Stomach (tissue), 8 donors: ENCODE measurements at regions not wholly inside any gene's neighbourhood (a gene's known extent, or its start where the extent isn't known, plus 50 kb on each side); places are given as distances from the start of the nearest gene placed in this dataset.

Experiments used
- DNase-seq, 2 donors: peaks; one replicate each; pipeline versions ENCODE4 v3.0.0 to v3.0.0-alpha.2; 2013 to 2019
- H3K27ac ChIP-seq, 5 donors: fragments of 200-600 bp in 4 of 5; sonication (generic) in 4 of 5; one replicate each; pipeline ENCODE4 v1.5.1; 2013 to 2019; ENCODE audit warnings: mild to moderate bottlenecking in 1 of 5, moderate library complexity in 1 of 5
- H3K27me3 ChIP-seq, 3 donors: fragments of 200-600 bp; sonication (generic); one replicate each; pipeline ENCODE4 v1.5.1; 2017 to 2019; ENCODE audit warnings: mixed run types in 1 of 3
- H3K36me3 ChIP-seq, 4 donors: fragments of 200-600 bp; sonication (generic); 1 replicate in 3 of 4; 2 replicates in 1 of 4; pipeline ENCODE4 v1.5.1; 2016 to 2019
- H3K4me1 ChIP-seq, 4 donors: fragments of 200-600 bp; sonication (generic); one replicate each; pipeline ENCODE4 v1.5.1; 2016 to 2019
- H3K4me3 ChIP-seq, 4 donors: fragments of 200-600 bp; sonication (generic) in 3 of 4; one replicate each; pipeline ENCODE4 v1.5.1; 2016 to 2019; ENCODE audit warnings: mild to moderate bottlenecking in 1 of 4
- H3K9me3 ChIP-seq, 4 donors: fragments of 200-600 bp; sonication (generic); one replicate each; pipeline ENCODE4 v1.5.1; 2016 to 2019
- EP300 ChIP-seq: sonication (generic); formaldehyde crosslinking; IDR thresholded peaks from one replicate; pipeline ENCODE4 v1.6.1; 2017; ENCODE audit warnings: antibody characterized with exemption
- POLR2A ChIP-seq, 4 donors: fragments of 450-650 bp; IDR thresholded peaks; one replicate each; pipeline ENCODE4 v1.6.1; 2016; ENCODE audit warnings: antibody characterized with exemption in 4 of 4, control low read depth in 2 of 4, mild to moderate bottlenecking in 1 of 4, moderate library complexity in 1 of 4
- POLR2AphosphoS5 ChIP-seq, 3 donors: sonication (generic); formaldehyde crosslinking; IDR thresholded peaks; one replicate each; pipeline ENCODE4 v1.6.1; 2016; ENCODE audit warnings: antibody characterized with exemption in 3 of 3
- WGBS, 5 donors: extraction: QIAGEN DNeasy Blood & Tissue Kit in 3 of 5; methylation state at CpG; one replicate each; pipeline versions ENCODE4 v1.1.5 to v1.1.7; 2013 to 2018; 5-methylcytosine and 5-hydroxymethylcytosine counted together
- intact Hi-C: fragments of 100-400 bp; cut with DNase I; formaldehyde crosslinking; loops from one replicate; pipeline ENCODE4 v1.15.1; 2023; ENCODE audit warnings: low total_unique reads
- TF ChIP-seq, protein P1 (sequence below), 7 experiments: fragments of 450-650 bp in 4 of 7; fragments of 200-600 bp in 3 of 7; sonication (generic) in 3 of 7; IDR thresholded peaks; one replicate each; pipeline ENCODE4 v1.5.1; 2016 to 2019; ENCODE audit warnings: antibody characterized with exemption in 7 of 7, control low read depth in 2 of 7, mild to moderate bottlenecking in 1 of 7
- donor health status: healthy with polysubstance abuse.
- donor health status: Bipolar disorder and iron deficiency.
- donor health status: healthy.

- peak in 1 of 2 donors; percentile 61 for DNase-seq
- H3K4me1 ChIP-seq: no peaks in the 10 kb centered on the region
- WGBS, 5 donors: 38 to 59% (median 55%) methylated on average over 10 of the region's 10 CpGs
- intact Hi-C loops: no loop called here
- no peak overlapping the region for H3K4me3 ChIP-seq
- H3K27me3 ChIP-seq: no peaks in the 10 kb centered on the region
- peaks cover 0 to 13% (median 10%) of the 10 kb centered on the region in 4 donors for H3K9me3 ChIP-seq
- H3K27ac ChIP-seq: no peak overlapping the region
- TF ChIP-seq, protein P1, sequence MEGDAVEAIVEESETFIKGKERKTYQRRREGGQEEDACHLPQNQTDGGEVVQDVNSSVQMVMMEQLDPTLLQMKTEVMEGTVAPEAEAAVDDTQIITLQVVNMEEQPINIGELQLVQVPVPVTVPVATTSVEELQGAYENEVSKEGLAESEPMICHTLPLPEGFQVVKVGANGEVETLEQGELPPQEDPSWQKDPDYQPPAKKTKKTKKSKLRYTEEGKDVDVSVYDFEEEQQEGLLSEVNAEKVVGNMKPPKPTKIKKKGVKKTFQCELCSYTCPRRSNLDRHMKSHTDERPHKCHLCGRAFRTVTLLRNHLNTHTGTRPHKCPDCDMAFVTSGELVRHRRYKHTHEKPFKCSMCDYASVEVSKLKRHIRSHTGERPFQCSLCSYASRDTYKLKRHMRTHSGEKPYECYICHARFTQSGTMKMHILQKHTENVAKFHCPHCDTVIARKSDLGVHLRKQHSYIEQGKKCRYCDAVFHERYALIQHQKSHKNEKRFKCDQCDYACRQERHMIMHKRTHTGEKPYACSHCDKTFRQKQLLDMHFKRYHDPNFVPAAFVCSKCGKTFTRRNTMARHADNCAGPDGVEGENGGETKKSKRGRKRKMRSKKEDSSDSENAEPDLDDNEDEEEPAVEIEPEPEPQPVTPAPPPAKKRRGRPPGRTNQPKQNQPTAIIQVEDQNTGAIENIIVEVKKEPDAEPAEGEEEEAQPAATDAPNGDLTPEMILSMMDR (IDR thresholded peaks at IDR 0.05): no peak
- TF ChIP-seq POLR2AphosphoS5 (IDR thresholded peaks at IDR 0.05): no peak
- TF ChIP-seq POLR2A (IDR thresholded peaks at IDR 0.05): no peak
- no peak for TF ChIP-seq EP300
- no peaks in the 10 kb centered on the region for H3K36me3 ChIP-seq
Measured at GRCh38 chr20:22905658-22906057, 129.5 kb upstream of the SSTR4 start.

- TF ChIP-seq, protein P1 (IDR thresholded peaks at IDR 0.05): no peak
- TF ChIP-seq POLR2A (IDR thresholded peaks at IDR 0.05) (no peak), EP300 (no peak), POLR2AphosphoS5 (IDR thresholded peaks at IDR 0.05) (no peak)
- H3K36me3 ChIP-seq: no peaks in the 10 kb centered on the region
- no peak overlapping the region for H3K4me3 ChIP-seq
- H3K27me3 ChIP-seq: no peaks in the 10 kb centered on the region
- DNase-seq: no peak
- intact Hi-C loops: no loop called here
- 65 to 75% (median 73%) methylated on average over 2 to 3 of the region's 3 CpGs for WGBS, 5 donors
- H3K9me3 ChIP-seq: no peaks in the 10 kb centered on the region
- no peaks in the 10 kb centered on the region for H3K4me1 ChIP-seq
- H3K27ac ChIP-seq: no peak overlapping the region
Measured at GRCh38 chr20:22908437-22908836, 126.7 kb upstream of the SSTR4 start.

GRCh38 chr20:22908944-22909343 is 126.2 kb upstream of the SSTR4 start:
- intact Hi-C loops: no loop called here
- TF ChIP-seq, protein P1 (IDR thresholded peaks at IDR 0.05): no peak
- TF ChIP-seq POLR2AphosphoS5 (IDR thresholded peaks at IDR 0.05): no peak
- no peak for TF ChIP-seq EP300
- TF ChIP-seq POLR2A (IDR thresholded peaks at IDR 0.05): no peak
- H3K27ac ChIP-seq: no peak overlapping the region
- H3K4me3 ChIP-seq: no peak overlapping the region
- no peaks in the 10 kb centered on the region for H3K9me3 ChIP-seq
- no peak for DNase-seq
- 74 to 87% (median 83%) methylated on average over 3 of the region's 3 CpGs for WGBS, 5 donors
- H3K4me1 ChIP-seq: no peaks in the 10 kb centered on the region
- no peaks in the 10 kb centered on the region for H3K36me3 ChIP-seq
- no peaks in the 10 kb centered on the region for H3K27me3 ChIP-seq

- intact Hi-C loops: no loop called here
- no peaks in the 10 kb centered on the region for H3K27me3 ChIP-seq
- DNase-seq: no peak
- H3K27ac ChIP-seq: no peak overlapping the region
- H3K9me3 ChIP-seq: no peaks in the 10 kb centered on the region
- no peaks in the 10 kb centered on the region for H3K36me3 ChIP-seq
- H3K4me3 ChIP-seq: no peak overlapping the region
- TF ChIP-seq, protein P1 (IDR thresholded peaks at IDR 0.05): no peak
- no peak for TF ChIP-seq POLR2A (IDR thresholded peaks at IDR 0.05)
- H3K4me1 ChIP-seq: no peaks in the 10 kb centered on the region
Measured at GRCh38 chr20:22909436-22909835, 125.7 kb upstream of the SSTR4 start.
